ENCODE measurements at regions not wholly inside any gene's neighbourhood (a gene's known extent, or its start where the extent isn't known, plus 50 kb on each side); places are given as distances from the start of the nearest gene placed in this dataset.

GRCh38 chr11:81071606-81072005 is 1630.8 kb upstream of the TENM4 start:
- TF ChIP-seq, protein P1, sequence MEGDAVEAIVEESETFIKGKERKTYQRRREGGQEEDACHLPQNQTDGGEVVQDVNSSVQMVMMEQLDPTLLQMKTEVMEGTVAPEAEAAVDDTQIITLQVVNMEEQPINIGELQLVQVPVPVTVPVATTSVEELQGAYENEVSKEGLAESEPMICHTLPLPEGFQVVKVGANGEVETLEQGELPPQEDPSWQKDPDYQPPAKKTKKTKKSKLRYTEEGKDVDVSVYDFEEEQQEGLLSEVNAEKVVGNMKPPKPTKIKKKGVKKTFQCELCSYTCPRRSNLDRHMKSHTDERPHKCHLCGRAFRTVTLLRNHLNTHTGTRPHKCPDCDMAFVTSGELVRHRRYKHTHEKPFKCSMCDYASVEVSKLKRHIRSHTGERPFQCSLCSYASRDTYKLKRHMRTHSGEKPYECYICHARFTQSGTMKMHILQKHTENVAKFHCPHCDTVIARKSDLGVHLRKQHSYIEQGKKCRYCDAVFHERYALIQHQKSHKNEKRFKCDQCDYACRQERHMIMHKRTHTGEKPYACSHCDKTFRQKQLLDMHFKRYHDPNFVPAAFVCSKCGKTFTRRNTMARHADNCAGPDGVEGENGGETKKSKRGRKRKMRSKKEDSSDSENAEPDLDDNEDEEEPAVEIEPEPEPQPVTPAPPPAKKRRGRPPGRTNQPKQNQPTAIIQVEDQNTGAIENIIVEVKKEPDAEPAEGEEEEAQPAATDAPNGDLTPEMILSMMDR (IDR thresholded peaks at IDR 0.05; ENCODE audit: insufficient read depth, low read length, poor library complexity, severe bottlenecking) = no peak
- no peak for DNase-seq (ENCODE audit: low read depth)
- no peaks in the 10 kb centered on the region for H3K27me3 ChIP-seq (ENCODE audit: control insufficient read depth, insufficient read depth, low read length)
- no peaks in the 10 kb centered on the region for H3K36me3 ChIP-seq (ENCODE audit: control insufficient read depth, insufficient read depth, low read length)
- no peak overlapping the region for H3K4me3 ChIP-seq (ENCODE audit: low read depth, low read length)

- Histone ChIP-seq H3K4me3 (ENCODE audit: low read depth, low read length) (no peak overlapping the region), H3K27me3 (ENCODE audit: control insufficient read depth, insufficient read depth, low read length) (no peaks in the 10 kb centered on the region), H3K36me3 (ENCODE audit: control insufficient read depth, insufficient read depth, low read length) (no peaks in the 10 kb centered on the region)
- no peak for DNase-seq (ENCODE audit: low read depth)
- TF ChIP-seq, protein P1 (IDR thresholded peaks at IDR 0.05; ENCODE audit: insufficient read depth, low read length, poor library complexity, severe bottlenecking) = no peak
These were observed 1630.1 kb upstream of the TENM4 start for GRCh38 chr11:81070948-81071347.

DNA sequence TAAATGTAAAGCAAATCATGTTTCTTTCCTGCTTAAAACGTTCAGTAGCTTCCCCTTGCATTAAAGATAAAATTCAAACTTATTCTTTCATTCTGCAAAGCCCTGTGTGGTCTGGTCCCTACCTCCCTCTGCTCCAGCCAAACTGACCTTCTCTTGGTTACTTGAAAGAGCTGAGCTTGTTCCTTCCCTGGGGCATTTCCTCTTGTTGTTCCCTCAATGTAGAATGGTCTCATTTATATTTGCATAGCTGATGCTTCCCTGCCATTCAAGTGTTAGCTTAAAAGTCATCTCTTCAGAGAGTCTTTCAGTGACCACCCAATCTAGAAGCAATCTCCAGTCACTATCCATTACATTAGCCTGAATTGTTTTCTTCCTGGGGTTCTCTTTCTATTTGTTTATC is 1618.5 kb upstream of the TENM4 start:
- TF ChIP-seq, protein P1 (IDR thresholded peaks at IDR 0.05; ENCODE audit: insufficient read depth, low read length, poor library complexity, severe bottlenecking) = no peak
- no peak for DNase-seq (ENCODE audit: low read depth)
- no peaks in the 10 kb centered on the region for H3K27me3 ChIP-seq (ENCODE audit: control insufficient read depth, insufficient read depth, low read length)
- no peaks in the 10 kb centered on the region for H3K36me3 ChIP-seq (ENCODE audit: control insufficient read depth, insufficient read depth, low read length)
- H3K4me3 ChIP-seq (ENCODE audit: low read depth, low read length) = no peak overlapping the region

DNA sequence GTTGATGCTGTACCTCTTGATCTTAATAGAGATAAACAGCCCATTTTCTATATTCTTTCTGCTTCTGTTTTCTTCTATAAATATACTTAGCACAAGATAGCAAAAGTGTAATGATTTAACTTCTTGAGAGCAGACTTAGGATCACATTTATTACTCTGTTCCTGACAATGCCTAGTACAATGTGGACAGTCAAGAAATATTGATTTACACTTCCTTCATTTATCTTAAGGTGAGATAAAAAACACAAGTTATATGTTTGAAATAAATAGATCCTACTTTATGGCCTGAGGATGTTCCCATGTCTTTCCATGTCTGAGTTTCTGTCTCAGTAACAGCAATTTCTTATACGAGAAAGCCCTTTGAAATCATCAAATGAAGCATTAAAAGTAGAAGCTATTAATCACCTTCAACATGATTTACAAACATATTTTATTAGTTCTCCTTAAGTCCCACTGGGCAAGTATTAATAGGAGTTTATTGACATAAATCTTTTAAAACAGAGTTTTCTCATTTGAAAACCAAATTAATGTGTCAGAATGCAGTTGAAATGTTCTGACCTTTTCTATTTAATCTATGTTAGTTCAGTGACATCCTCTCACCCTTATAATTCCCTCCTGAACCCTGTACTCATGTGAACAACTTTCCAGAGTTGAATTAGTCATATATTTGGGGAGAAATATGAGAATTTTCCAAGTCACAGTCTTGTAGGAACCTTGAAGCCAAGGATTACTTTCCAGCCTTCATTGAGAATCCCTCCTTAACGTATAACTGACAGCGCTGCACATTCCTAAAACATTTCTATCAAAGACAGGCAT is 1611.7 kb upstream of the TENM4 start:
- no peak for DNase-seq (ENCODE audit: low read depth)
- TF ChIP-seq, protein P1 (IDR thresholded peaks at IDR 0.05; ENCODE audit: insufficient read depth, low read length, poor library complexity, severe bottlenecking) = no peak
- H3K27me3 ChIP-seq (ENCODE audit: control insufficient read depth, insufficient read depth, low read length) = no peaks in the 10 kb centered on the region
- H3K4me3 ChIP-seq (ENCODE audit: low read depth, low read length) = no peak overlapping the region
- no peaks in the 10 kb centered on the region for H3K36me3 ChIP-seq (ENCODE audit: control insufficient read depth, insufficient read depth, low read length)

DNA sequence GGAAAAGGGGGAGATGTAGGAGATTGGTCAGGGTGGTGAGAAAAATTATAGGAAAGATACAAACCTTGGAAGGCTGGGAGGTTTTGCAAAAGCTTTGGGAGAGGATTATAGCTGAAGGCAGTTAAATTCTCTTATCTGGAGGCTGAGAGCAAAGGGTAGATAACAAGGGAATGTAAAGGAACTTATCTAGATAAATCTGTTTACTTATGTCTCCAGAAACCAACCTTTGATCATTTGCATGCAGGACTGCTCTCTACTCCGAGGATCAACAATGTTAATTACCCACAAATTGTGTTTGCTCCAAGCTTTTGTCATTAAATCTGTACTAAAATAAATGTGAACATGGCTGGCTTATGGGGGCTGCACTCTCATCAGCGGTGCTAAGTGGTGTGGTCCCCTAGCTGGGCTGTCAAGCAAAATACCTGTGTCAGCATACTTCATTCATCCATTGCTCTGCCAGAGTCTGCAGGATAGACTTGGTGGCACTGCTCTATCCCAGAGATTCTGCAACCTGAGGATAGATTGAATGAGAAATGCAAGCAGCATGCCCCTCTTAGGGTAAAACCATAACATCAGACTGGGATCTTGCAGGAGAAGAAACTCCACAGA is 1599.2 kb upstream of the TENM4 start:
- Histone ChIP-seq H3K4me3 (ENCODE audit: low read depth, low read length) (no peak overlapping the region), H3K27me3 (ENCODE audit: control insufficient read depth, insufficient read depth, low read length) (no peaks in the 10 kb centered on the region), H3K36me3 (ENCODE audit: control insufficient read depth, insufficient read depth, low read length) (no peaks in the 10 kb centered on the region)
- no peak for DNase-seq (ENCODE audit: low read depth)
- TF ChIP-seq, protein P1 (IDR thresholded peaks at IDR 0.05; ENCODE audit: insufficient read depth, low read length, poor library complexity, severe bottlenecking) = no peak
